ENCODE measurements at regions not wholly inside any gene's neighbourhood (a gene's known extent, or its start where the extent isn't known, plus 50 kb on each side); places are given as distances from the start of the nearest gene placed in this dataset.

GRCh38 chr10:10315989-10316388 is 701.7 kb upstream of the CELF2 start:
- Mint-ChIP-seq H3K4me1 (ENCODE audit: low read depth, unreplicated experiment) (no peaks in the 10 kb centered on the region), H3K27ac (ENCODE audit: unreplicated experiment) (no peak overlapping the region), H3K9me3 (ENCODE audit: unreplicated experiment) (no peaks in the 10 kb centered on the region), H3K4me3 (ENCODE audit: unreplicated experiment) (no peak overlapping the region), H3K36me3 (ENCODE audit: unreplicated experiment) (no peaks in the 10 kb centered on the region), H3K27me3 (ENCODE audit: unreplicated experiment) (no peaks in the 10 kb centered on the region)
- no peak for TF ChIP-seq CTCF (IDR thresholded peaks at IDR 0.05; ENCODE audit: partially characterized antibody, unreplicated experiment)
- no peak for DNase-seq

GRCh38 chr10:10317151-10317550 is 700.5 kb upstream of the CELF2 start:
- H3K27me3 Mint-ChIP-seq (ENCODE audit: unreplicated experiment), result no peaks in the 10 kb centered on the region
- TF ChIP-seq CTCF (IDR thresholded peaks at IDR 0.05; ENCODE audit: partially characterized antibody, unreplicated experiment), result no peak

GRCh38 chr10:10318856-10319255 is 698.8 kb upstream of the CELF2 start:
- no peaks in the 10 kb centered on the region for H3K36me3 Mint-ChIP-seq (ENCODE audit: unreplicated experiment)
- no peak overlapping the region for H3K27ac Mint-ChIP-seq (ENCODE audit: unreplicated experiment)
- H3K9me3 Mint-ChIP-seq (ENCODE audit: unreplicated experiment), result no peaks in the 10 kb centered on the region
- H3K4me1 Mint-ChIP-seq (ENCODE audit: low read depth, unreplicated experiment), result no peaks in the 10 kb centered on the region
- H3K27me3 Mint-ChIP-seq (ENCODE audit: unreplicated experiment), result no peaks in the 10 kb centered on the region
- H3K4me3 Mint-ChIP-seq (ENCODE audit: unreplicated experiment), result no peak overlapping the region
- no peak for DNase-seq
- no peak for TF ChIP-seq CTCF (IDR thresholded peaks at IDR 0.05; ENCODE audit: partially characterized antibody, unreplicated experiment)

More at GRCh38 chr10:10317151-10317550, 700.5 kb upstream of the CELF2 start:
- no peaks in the 10 kb centered on the region for H3K9me3 Mint-ChIP-seq (ENCODE audit: unreplicated experiment)
- H3K4me3 Mint-ChIP-seq (ENCODE audit: unreplicated experiment), result no peak overlapping the region
- no peaks in the 10 kb centered on the region for H3K4me1 Mint-ChIP-seq (ENCODE audit: low read depth, unreplicated experiment)
- no peaks in the 10 kb centered on the region for H3K36me3 Mint-ChIP-seq (ENCODE audit: unreplicated experiment)
- DNase-seq, result no peak
- H3K27ac Mint-ChIP-seq (ENCODE audit: unreplicated experiment), result no peak overlapping the region

- Mint-ChIP-seq H3K27ac (ENCODE audit: unreplicated experiment) (no peak overlapping the region), H3K27me3 (ENCODE audit: unreplicated experiment) (no peaks in the 10 kb centered on the region), H3K36me3 (ENCODE audit: unreplicated experiment) (no peaks in the 10 kb centered on the region), H3K9me3 (ENCODE audit: unreplicated experiment) (no peaks in the 10 kb centered on the region), H3K4me3 (ENCODE audit: unreplicated experiment) (no peak overlapping the region), H3K4me1 (ENCODE audit: low read depth, unreplicated experiment) (no peaks in the 10 kb centered on the region)
- DNase-seq, result no peak
- TF ChIP-seq CTCF (IDR thresholded peaks at IDR 0.05; ENCODE audit: partially characterized antibody, unreplicated experiment), result no peak
Observed at GRCh38 chr10:10320956-10321355, 696.7 kb upstream of the CELF2 start.

GRCh38 chr10:10326116-10326515 is 691.6 kb upstream of the CELF2 start:
- Mint-ChIP-seq H3K4me3 (ENCODE audit: unreplicated experiment) (no peak overlapping the region), H3K4me1 (ENCODE audit: low read depth, unreplicated experiment) (no peaks in the 10 kb centered on the region), H3K27me3 (ENCODE audit: unreplicated experiment) (no peaks in the 10 kb centered on the region), H3K36me3 (ENCODE audit: unreplicated experiment) (no peaks in the 10 kb centered on the region), H3K9me3 (ENCODE audit: unreplicated experiment) (no peaks in the 10 kb centered on the region), H3K27ac (ENCODE audit: unreplicated experiment) (no peak overlapping the region)
- TF ChIP-seq CTCF (IDR thresholded peaks at IDR 0.05; ENCODE audit: partially characterized antibody, unreplicated experiment), result no peak
- no peak for DNase-seq
